Lower leg skin (tissue), 4 donors: ENCODE measurements at regions not wholly inside any gene's neighbourhood (a gene's known extent, or its start where the extent isn't known, plus 50 kb on each side); places are given as distances from the start of the nearest gene placed in this dataset.

Experiments used
- DNase-seq, 2 donors: peaks; one replicate each; pipeline ENCODE4 v3.0.0-alpha.2; 2019; ENCODE audit warnings: low spot score in 2 of 2
- H3K4me3 ChIP-seq: fragments of 200-600 bp; sonication (generic); 2 replicates; pipeline ENCODE4 v1.5.1; 2017; ENCODE audit warnings: mild to moderate bottlenecking, low read depth; ENCODE audit not compliant: poor library complexity, severe bottlenecking
- POLR2A ChIP-seq, 2 donors: fragments of 450-650 bp; IDR thresholded peaks; one replicate each; pipeline ENCODE4 v1.6.1; 2016 to 2017; ENCODE audit warnings: antibody characterized with exemption in 2 of 2, mild to moderate bottlenecking in 1 of 2, moderate library complexity in 1 of 2
- WGBS, 2 donors: methylation state at CpG; one replicate each; pipeline ENCODE4 v1.1.5; 2018; 5-methylcytosine and 5-hydroxymethylcytosine counted together
- intact Hi-C: fragments of 100-400 bp; cut with DNase I; formaldehyde crosslinking; loops from one replicate; pipeline ENCODE4 v1.15.0; 2023; ENCODE audit warnings: low total_unique reads
- TF ChIP-seq, protein P1 (sequence below), 3 donors: fragments of 450-650 bp; IDR thresholded peaks; one replicate each; pipeline ENCODE4 v1.5.1; 2016; ENCODE audit warnings: antibody characterized with exemption in 3 of 3, mild to moderate bottlenecking in 3 of 3, moderate library complexity in 2 of 3

DNA sequence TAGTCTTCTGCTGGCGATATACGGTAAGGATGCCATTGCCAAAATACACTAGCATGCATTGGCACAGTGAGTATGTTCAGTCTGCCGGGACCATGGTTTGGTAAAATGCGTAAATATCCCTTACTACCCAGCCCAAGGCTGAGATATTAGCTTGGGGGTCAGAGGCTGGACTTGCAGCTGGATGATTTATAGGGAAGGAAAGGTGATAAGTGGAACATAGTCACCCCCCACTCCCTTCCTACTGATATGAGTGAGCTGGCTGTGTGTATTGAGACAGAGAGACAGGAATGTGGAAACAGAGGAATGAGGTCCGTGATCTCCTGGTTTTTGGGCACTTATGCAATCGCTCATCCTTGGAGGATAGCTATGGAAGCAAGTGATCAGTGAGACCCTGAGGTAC is 642.8 kb downstream of the KCNT2 start:
- no peak for DNase-seq
- TF ChIP-seq, protein P1, sequence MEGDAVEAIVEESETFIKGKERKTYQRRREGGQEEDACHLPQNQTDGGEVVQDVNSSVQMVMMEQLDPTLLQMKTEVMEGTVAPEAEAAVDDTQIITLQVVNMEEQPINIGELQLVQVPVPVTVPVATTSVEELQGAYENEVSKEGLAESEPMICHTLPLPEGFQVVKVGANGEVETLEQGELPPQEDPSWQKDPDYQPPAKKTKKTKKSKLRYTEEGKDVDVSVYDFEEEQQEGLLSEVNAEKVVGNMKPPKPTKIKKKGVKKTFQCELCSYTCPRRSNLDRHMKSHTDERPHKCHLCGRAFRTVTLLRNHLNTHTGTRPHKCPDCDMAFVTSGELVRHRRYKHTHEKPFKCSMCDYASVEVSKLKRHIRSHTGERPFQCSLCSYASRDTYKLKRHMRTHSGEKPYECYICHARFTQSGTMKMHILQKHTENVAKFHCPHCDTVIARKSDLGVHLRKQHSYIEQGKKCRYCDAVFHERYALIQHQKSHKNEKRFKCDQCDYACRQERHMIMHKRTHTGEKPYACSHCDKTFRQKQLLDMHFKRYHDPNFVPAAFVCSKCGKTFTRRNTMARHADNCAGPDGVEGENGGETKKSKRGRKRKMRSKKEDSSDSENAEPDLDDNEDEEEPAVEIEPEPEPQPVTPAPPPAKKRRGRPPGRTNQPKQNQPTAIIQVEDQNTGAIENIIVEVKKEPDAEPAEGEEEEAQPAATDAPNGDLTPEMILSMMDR (IDR thresholded peaks at IDR 0.05), result no peak
- TF ChIP-seq POLR2A (IDR thresholded peaks at IDR 0.05), result no peak
- no peak overlapping the region for H3K4me3 ChIP-seq
- 53 to 60% methylated on average over 6 of the region's 6 CpGs for WGBS, 2 donors
- intact Hi-C loops, result no loop called here

DNA sequence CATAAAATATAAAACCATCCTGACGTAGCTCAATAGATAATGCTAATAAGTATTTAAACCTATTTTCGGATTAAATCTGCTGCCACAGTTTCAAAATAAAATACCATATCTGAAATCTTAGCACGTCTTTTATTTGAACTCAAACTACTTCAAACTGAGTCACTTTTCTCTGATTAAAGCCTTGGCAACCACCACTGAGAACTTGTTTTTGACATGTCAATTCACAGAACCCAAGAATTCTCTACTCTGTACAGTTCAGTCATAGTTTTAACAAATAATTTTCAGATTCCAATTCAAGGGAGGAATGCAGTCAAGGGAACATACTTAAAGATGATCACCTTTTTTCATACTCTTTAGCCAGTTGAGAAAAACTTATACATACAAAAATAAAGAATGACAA is 643.2 kb downstream of the KCNT2 start:
- intact Hi-C loops, result no loop called here

DNA sequence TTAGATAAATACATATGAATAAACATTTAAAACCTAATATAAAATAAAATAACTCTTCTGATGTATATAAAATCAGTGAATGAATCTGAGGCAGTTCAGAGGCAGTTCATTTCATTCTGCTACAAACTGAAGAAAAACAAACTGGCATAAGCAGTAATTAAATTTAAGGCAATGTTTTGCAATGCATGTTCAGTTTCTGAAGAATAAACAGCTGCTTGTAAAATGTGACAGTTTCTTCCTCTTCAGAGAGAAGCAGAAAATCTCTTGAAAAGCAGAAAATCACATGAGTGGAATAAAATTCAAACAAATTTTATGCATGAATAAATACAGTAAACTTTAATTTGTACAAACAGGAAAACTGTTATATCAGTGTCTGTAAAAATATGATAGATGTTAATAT is 643.7 kb downstream of the KCNT2 start:
- no peak overlapping the region for H3K4me3 ChIP-seq
- DNase-seq, result no peak

More for the DNA sequence above, 643.2 kb downstream of the KCNT2 start:
- TF ChIP-seq POLR2A (IDR thresholded peaks at IDR 0.05), result no peak
- TF ChIP-seq, protein P1 (IDR thresholded peaks at IDR 0.05), result no peak
- DNase-seq, result no peak
- H3K4me3 ChIP-seq, result no peak overlapping the region
- WGBS, 2 donors, result 29 to 40% methylated on average over 3 of the region's 3 CpGs

DNA sequence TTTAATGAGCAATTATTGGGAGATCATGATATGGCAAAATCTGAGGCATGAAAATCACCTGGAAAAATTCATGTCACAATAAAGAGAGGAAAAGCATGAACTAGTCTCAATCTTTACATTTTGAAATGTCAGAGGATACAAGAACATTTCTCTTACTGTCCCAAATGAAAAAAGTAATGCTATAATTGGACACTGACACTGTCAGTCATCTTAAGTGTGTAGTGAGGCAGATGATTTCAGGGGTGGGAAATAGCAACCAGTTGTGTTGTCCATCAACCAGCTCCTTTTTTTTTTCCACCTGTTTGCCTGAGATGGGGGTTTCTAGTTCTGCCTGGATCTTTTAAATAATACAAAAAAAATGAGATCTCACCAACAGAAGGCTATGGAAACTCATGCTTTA is 646.2 kb downstream of the KCNT2 start:
- intact Hi-C loops, result no loop called here
- no peak for DNase-seq
- H3K4me3 ChIP-seq, result no peak overlapping the region
- TF ChIP-seq POLR2A (IDR thresholded peaks at IDR 0.05), result no peak

More for the DNA sequence above, 643.7 kb downstream of the KCNT2 start:
- intact Hi-C loops, result no loop called here
- TF ChIP-seq POLR2A (IDR thresholded peaks at IDR 0.05), result no peak
- TF ChIP-seq, protein P1 (IDR thresholded peaks at IDR 0.05), result no peak

DNA sequence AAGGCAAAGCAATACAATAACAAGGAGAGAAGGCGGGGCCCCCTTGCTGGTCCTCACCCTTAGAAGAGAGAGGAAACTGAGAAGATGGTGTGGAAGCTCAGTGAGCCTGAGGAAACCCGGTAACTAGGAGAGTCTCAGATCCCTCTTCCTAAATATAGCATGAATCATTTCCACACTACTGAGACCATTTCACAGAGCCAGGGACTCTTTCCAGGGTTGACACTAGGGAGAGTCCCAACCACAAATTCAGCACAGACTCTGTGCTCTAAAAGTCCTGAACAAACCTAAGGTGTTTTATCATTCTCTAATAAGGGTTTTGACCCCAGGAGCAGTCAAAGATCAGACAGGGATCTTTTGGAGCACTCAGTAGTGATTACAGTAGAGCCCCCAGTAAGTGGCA is 647.7 kb downstream of the KCNT2 start:
- WGBS, 2 donors, result 58 to 62% methylated on average over 2 of the region's 2 CpGs
- intact Hi-C loops, result no loop called here

DNA sequence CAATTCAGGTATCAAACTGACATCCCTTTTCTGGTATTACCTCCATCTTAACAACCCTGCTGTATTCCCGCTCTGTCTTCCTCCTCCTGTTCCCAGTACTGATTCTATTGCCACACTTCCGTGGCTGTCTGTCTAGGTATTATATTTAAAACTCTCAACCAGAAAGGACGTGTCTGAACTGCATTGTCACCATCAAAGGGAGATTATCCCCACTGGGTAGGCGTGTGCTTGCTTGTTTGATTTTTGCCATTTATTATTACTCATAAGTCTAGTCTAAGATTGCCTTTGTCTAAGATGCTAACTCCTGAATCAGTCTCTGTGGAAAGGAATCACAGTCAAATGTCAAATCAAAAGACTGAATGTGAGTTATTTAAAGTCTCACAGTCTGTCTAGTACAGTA is 650.1 kb downstream of the KCNT2 start:
- whole genome bisulfite sequencing, 2 donors, result 40 to 65% methylated on average over 4 of the region's 4 CpGs
- no peak for DNase-seq
- no peak overlapping the region for H3K4me3 ChIP-seq
- intact Hi-C loops, result no loop called here
- no peak for TF ChIP-seq POLR2A (IDR thresholded peaks at IDR 0.05)
- TF ChIP-seq, protein P1 (IDR thresholded peaks at IDR 0.05), result no peak

More for the DNA sequence above, 647.7 kb downstream of the KCNT2 start:
- no peak overlapping the region for H3K4me3 ChIP-seq
- TF ChIP-seq POLR2A (IDR thresholded peaks at IDR 0.05), result no peak
- TF ChIP-seq, protein P1 (IDR thresholded peaks at IDR 0.05), result no peak
- no peak for DNase-seq
